GM19372 (cell line): ENCODE measurements at regions not wholly inside any gene's neighbourhood (a gene's known extent, or its start where the extent isn't known, plus 50 kb on each side); places are given as distances from the start of the nearest gene placed in this dataset.

Experiments
- ATAC-seq: cut with Tn5 transposase; IDR thresholded peaks from one replicate; pipeline ENCODE4 v1.9.1; 2021; ENCODE audit warnings: mild to moderate bottlenecking, low read depth, moderate library complexity; ENCODE audit not compliant: unreplicated experiment

GRCh38 chr6:105603788-105604586 is 201.1 kb upstream of the PREP start:
- no peak for ATAC-seq

- peak; percentile 62 for ATAC-seq
Measured at GRCh38 chr6:105601541-105602236, 198.8 kb upstream of the PREP start.

GRCh38 chr6:105600336-105601260 is 197.7 kb upstream of the PREP start:
- ATAC-seq = no peak

GRCh38 chr6:105598264-105598663 is 195.4 kb upstream of the PREP start:
- no peak for ATAC-seq

- ATAC-seq = no peak
Measured at GRCh38 chr6:105596284-105596755, 193.4 kb upstream of the PREP start.

- no peak for ATAC-seq
Measured at GRCh38 chr6:105595829-105596228, 192.9 kb upstream of the PREP start.

GRCh38 chr6:105594821-105595220 is 191.9 kb upstream of the PREP start:
- ATAC-seq = no peak

- ATAC-seq = no peak
Measured at GRCh38 chr6:105593805-105594671, 191.2 kb upstream of the PREP start.

- ATAC-seq = no peak
Measured at GRCh38 chr6:105593056-105593690, 190.3 kb upstream of the PREP start.

GRCh38 chr6:105592329-105592728 is 189.4 kb upstream of the PREP start:
- ATAC-seq = no peak

GRCh38 chr6:105591053-105591452 is 188.2 kb upstream of the PREP start:
- ATAC-seq = peak; percentile 97

- no peak for ATAC-seq
Measured at GRCh38 chr6:105588123-105588710, 185.3 kb upstream of the PREP start.

GRCh38 chr6:105587349-105588122 is 184.7 kb upstream of the PREP start:
- ATAC-seq = no peak

GRCh38 chr6:105578179-105578707 is 175.4 kb upstream of the PREP start:
- ATAC-seq = no peak

- ATAC-seq = no peak
Measured at GRCh38 chr6:105573556-105573955, 170.7 kb upstream of the PREP start.

GRCh38 chr6:105573138-105573537 is 170.3 kb upstream of the PREP start:
- ATAC-seq = no peak

GRCh38 chr6:105570416-105570815 is 167.5 kb upstream of the PREP start:
- ATAC-seq = no peak

- no peak for ATAC-seq
Measured at GRCh38 chr6:105569706-105570105, 166.8 kb upstream of the PREP start.
